HG03159 (cell line): ENCODE measurements at regions not wholly inside any gene's neighbourhood (a gene's known extent, or its start where the extent isn't known, plus 50 kb on each side); places are given as distances from the start of the nearest gene placed in this dataset.
"Not testable (repeated sequence)": the region's sequence is repeated elsewhere in the genome, so short reads cannot be mapped to it uniquely, and the experiment has no call there.

Source experiments
- ATAC-seq: cut with Tn5 transposase; IDR thresholded peaks from one replicate; pipeline ENCODE4 v1.9.1; 2021; ENCODE audit warnings: mild to moderate bottlenecking, moderate library complexity; ENCODE audit not compliant: unreplicated experiment

- no peak for ATAC-seq
These were observed 193.1 kb upstream of the DAB1 start for GRCh38 chr1:57616921-57617320.

DNA sequence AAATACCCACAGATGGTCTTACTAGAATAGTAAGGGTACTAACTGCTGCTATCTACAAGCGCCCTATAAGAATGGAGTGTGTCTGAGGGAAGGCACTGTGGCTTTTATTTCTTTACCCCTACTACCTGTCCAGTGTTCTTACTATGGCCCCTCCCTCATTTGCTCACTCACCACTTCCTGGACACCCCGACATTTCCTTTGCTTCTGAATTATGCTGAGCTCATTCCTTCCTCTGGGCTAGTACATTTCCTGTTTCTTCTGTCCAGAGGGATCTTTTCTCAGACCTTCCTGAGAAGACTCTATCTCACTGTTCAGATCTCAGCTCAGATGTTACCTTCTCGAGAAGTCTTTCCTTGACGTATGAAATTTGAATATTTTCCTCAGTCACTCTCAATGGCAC, 192.1 kb upstream of the DAB1 start:
- ATAC-seq, result no peak

DNA sequence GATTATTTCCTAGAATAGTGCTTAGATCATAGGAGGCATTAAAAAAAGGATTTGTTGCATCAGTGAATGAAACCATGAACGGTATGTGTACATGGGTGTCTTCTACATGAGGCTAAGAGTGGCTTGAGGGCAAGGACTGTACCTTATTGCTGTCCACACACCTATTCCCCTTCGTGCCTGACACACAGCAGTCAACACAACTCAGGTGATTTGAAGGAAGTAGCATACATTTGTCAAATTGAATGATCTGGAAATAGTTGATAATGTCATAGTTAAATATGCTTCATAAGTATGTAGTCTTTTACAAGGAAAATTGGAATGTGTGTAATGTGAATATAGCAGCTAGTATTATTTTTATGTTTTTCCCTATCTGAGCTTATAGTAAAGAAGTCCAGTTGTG, 189.0 kb upstream of the DAB1 start:
- ATAC-seq, result no peak

DNA sequence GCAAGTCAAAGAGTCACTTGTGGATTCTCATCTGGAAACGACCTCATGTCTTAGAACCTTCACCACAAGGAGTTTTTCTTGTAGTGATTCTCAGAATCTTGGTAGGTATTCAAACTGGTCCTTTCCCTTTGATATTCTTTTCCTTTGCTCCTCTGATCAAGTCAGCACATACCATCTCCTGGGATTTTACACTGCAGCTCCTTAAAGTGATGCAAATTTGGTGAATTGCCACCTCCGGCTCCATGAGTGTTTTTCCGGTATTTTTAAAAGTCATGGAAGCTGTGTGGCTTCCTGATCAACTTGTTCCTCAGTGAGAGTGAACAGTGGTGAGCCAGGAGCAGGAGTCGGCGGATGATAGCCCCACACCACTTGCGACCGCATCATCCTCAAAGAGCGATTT, 182.1 kb upstream of the DAB1 start:
- no peak for ATAC-seq

DNA sequence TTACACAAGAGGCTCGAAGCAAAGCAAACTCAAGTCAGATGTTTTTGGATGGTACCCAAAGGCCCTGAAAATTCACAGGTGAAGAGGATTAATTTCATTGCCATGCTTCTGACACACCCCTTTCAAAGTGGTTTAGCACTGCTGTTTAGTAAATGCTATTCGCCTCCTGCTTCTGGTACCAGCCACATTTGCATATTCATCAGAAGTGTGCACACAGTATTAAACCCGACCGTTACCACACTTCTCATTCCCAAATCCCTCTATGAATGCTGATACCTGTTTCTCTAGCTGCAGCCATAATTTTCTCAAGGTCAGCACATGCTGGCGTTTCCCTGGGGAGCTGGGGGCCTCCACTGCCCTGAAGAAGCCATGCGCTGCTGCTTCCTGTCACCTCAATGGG, 179.8 kb upstream of the DAB1 start:
- no peak for ATAC-seq

DNA sequence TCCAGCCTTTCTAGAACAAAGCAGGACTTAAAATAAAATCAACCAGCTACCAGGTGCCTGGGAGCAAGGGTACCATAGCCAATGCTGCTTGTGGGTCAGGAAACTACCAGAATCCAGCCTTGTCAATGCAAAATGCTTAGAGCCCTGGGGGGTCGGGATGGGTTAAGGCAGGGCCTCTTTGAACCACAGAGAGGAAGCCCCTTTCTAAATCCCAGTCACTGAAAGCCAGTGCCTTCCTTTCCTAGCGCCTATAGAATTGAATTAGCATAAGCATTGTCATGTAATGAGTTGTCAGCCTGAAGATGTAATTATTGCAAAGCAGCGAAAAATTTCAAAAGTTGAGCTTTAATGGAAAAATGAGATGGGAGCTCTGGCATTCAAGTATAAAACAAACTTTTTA, 176.6 kb upstream of the DAB1 start:
- ATAC-seq, result no peak

GRCh38 chr1:57599236-57599994, 175.6 kb upstream of the DAB1 start:
- ATAC-seq, result no peak

- no peak for ATAC-seq
These were observed 173.2 kb upstream of the DAB1 start for GRCh38 chr1:57597036-57597435.

GRCh38 chr1:57594002-57594401, 170.1 kb upstream of the DAB1 start:
- no peak for ATAC-seq

- ATAC-seq, result no peak
These were observed 168.0 kb upstream of the DAB1 start for GRCh38 chr1:57591842-57592241.

DNA sequence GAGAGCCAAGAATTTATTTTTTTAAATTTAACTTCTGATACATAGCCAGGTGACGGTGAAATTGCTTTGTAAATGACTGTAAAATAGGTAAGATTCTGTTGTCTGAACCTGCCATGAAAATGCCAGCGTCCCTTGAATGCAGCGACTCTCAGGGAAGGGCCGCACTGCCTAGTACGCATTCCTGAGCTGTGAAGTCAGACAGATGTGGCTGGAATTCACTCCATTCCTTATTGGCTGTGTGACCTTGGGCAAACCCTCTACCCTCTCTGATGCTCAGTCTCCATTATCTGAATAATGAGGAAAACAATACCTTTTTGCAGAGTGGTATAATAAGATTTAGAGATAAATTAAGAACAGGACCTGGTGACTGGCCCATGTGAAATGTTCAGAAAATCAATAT, 167.1 kb upstream of the DAB1 start:
- no peak for ATAC-seq

- no peak for ATAC-seq
These were observed 163.0 kb upstream of the DAB1 start for GRCh38 chr1:57586842-57587241.

GRCh38 chr1:57578680-57579079, 154.8 kb upstream of the DAB1 start:
- no peak for ATAC-seq

DNA sequence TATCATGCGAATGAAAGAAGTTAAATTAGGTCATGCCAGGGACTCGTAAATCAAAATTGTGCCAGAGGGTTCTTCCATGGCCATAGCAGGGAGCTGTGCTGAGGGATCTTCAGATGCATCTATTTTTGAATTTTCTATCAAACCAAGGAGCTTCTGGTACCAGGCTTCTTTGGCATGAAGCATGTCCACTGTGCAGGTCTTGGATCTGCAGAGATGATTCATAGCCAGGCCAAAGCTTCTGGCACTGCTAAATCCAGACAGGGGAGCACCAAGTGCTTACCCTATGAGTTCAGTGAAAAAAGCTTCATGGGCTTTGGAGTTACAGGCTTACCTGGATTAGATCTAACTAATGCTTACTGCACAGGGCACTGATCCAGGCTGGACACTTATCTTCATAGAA, 154.2 kb upstream of the DAB1 start:
- no peak for ATAC-seq

- ATAC-seq, result no peak
These were observed 152.9 kb upstream of the DAB1 start for GRCh38 chr1:57576756-57577155.

DNA sequence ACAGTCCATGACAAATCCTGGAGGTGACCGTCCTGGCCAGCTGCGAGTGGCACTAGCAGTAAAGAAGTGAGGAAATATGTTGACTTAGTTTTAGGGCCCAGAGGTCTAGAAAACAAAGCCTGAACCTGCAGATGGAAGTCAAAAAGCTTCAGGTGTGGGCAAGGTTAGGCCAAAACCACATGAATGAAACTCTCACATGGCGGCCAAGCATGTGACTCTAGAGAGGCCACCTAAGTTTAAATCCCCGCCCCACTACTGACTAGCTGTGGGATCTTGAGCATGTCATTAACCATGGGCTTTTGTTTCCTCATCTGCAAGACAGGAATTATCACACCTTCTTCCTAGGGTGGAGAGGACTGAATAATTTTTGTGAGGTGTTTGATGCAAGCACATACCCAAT, 148.2 kb upstream of the DAB1 start:
- ATAC-seq, result no peak

- not testable (repeated sequence) for ATAC-seq
These were observed 134.2 kb upstream of the DAB1 start for GRCh38 chr1:57558066-57558465.

GRCh38 chr1:57553666-57554065, 129.8 kb upstream of the DAB1 start:
- ATAC-seq, result no peak

- ATAC-seq, result no peak
These were observed 127.6 kb upstream of the DAB1 start for GRCh38 chr1:57551476-57551875.

DNA sequence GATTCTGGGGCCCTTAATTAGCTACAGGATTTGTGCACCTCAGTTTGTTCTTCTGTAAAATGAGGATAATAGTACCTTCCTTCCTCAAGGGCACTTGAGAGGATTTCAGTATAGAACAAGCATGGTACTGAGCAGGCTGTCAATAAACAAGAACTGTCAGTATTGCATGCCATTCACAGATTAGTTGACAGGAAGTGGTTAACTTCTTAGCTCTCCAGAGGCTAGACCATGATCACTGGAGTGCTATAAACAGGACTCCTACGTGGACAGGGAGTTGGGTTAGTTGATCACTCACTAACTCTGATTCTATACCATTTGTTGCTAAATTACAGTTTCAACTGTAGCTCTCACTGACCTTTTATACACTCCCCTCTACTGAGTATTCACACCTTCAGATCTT, 126.2 kb upstream of the DAB1 start:
- ATAC-seq, result peak; percentile 56

DNA sequence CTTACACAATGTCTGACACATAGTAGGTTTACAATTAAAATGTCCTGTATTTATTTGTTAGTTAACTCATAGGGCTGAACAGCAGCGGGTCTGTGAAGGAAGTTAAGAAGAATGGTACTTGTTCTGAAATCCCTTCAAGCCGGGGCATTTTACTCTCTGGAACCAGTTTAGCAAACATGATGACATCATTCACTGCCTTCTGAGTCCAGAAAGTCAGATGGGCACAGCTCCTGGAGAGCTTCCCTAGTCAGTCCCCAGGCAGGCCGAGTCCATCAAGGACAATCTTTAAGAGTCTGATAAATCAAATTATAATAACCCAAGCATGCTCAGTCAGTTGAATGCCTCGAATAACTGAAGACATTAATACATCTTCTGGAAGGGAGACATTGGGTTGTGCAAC, 125.4 kb upstream of the DAB1 start:
- no peak for ATAC-seq

GRCh38 chr1:57546549-57547330, 122.9 kb upstream of the DAB1 start:
- ATAC-seq, result peak; percentile 51
